ENCODE measurements at regions not wholly inside any gene's neighbourhood (a gene's known extent, or its start where the extent isn't known, plus 50 kb on each side); places are given as distances from the start of the nearest gene placed in this dataset.

GRCh38 chr21:15423676-15424445, 305.9 kb upstream of the USP25 start:
- H3K27ac ChIP-seq (ENCODE audit: extremely low read depth, low read depth, low read length): no peak overlapping the region
- H3K9me3 ChIP-seq (ENCODE audit: control insufficient read depth, insufficient read depth, low read depth, low read length): no peaks in the 10 kb centered on the region
- POLR2A ChIA-PET: no interaction called here
- H3K4me3 ChIP-seq (ENCODE audit: low read depth, low read length): no peak overlapping the region
- H3K36me3 ChIP-seq (ENCODE audit: control insufficient read depth in 2 of 2, insufficient read depth in 1 of 2, low read length in 2 of 2): no peaks in the 10 kb centered on the region
- CTCF ChIA-PET: interaction anchor here (0.7 kb wide), 1 partner anchor 9 kb away, joined by 3 read pairs; no protein-coding TSS in a partner anchor
- no peaks in the 10 kb centered on the region for H3K4me1 ChIP-seq (ENCODE audit: control insufficient read depth, insufficient read depth, low read length)
- no peak for TF ChIP-seq ZNF292 (tag by site-specific recombination; IDR thresholded peaks at IDR 0.05; ENCODE audit: borderline replicate concordance, low read depth)
- TF ChIP-seq ZXDB (tag by site-specific recombination; IDR thresholded peaks at IDR 0.05): no peak
- TF ChIP-seq ZNF138 (tag by site-specific recombination; IDR thresholded peaks at IDR 0.05; ENCODE audit: borderline replicate concordance): no peak
- TF ChIP-seq ZNF510 (tag by site-specific recombination; IDR thresholded peaks at IDR 0.05; ENCODE audit: insufficient replicate concordance): no peak
- TF ChIP-seq ZNF596 (tag by site-specific recombination; IDR thresholded peaks at IDR 0.05): no peak
- no peak for TF ChIP-seq ZNF449 (tag by site-specific recombination; IDR thresholded peaks at IDR 0.05)
- TF ChIP-seq ZNF169 (tag by site-specific recombination; IDR thresholded peaks at IDR 0.05): no peak
- no peak for TF ChIP-seq ZNF214 (tag by site-specific recombination; IDR thresholded peaks at IDR 0.05; ENCODE audit: borderline replicate concordance)
- no peak for TF ChIP-seq ZNF571 (tag by site-specific recombination; IDR thresholded peaks at IDR 0.05)
- no peak for TF ChIP-seq ZNF530 (tag by site-specific recombination; IDR thresholded peaks at IDR 0.05; ENCODE audit: low read depth)
- no peak for TF ChIP-seq ZBTB26 (tag by site-specific recombination; optimal IDR thresholded peaks at IDR 0.05)
- no peak for TF ChIP-seq YY2 (tag by site-specific recombination; IDR thresholded peaks at IDR 0.05)
- TF ChIP-seq ZNF670 (tag by site-specific recombination; IDR thresholded peaks at IDR 0.05; ENCODE audit: low read depth): no peak
- TF ChIP-seq REST (tag by site-specific recombination; IDR thresholded peaks at IDR 0.05): no peak
- no peak for TF ChIP-seq ZSCAN23 (tag by site-specific recombination; IDR thresholded peaks at IDR 0.05)
- no peak for TF ChIP-seq GLIS1 (tag by site-specific recombination; IDR thresholded peaks at IDR 0.05)
- no peak for TF ChIP-seq REPIN1 (tag by site-specific recombination; IDR thresholded peaks at IDR 0.05; ENCODE audit: low read depth)
- no peak for TF ChIP-seq ZNF664 (tag by site-specific recombination; IDR thresholded peaks at IDR 0.05)
- TF ChIP-seq ZNF274 (IDR thresholded peaks at IDR 0.05; ENCODE audit: low read length): no peak
- no peak for TF ChIP-seq ZNF274 (tag by site-specific recombination; IDR thresholded peaks at IDR 0.05; ENCODE audit: borderline replicate concordance)
- no peak for TF ChIP-seq ZNF777 (tag by site-specific recombination; IDR thresholded peaks at IDR 0.05; ENCODE audit: borderline replicate concordance)

Data from HEK293 (cell line).